Epithelial cell of proximal tubule (primary cell): ENCODE measurements at regions not wholly inside any gene's neighbourhood (a gene's known extent, or its start where the extent isn't known, plus 50 kb on each side); places are given as distances from the start of the nearest gene placed in this dataset.

Experiments
- DNase-seq: peaks from one replicate; pipeline ENCODE4 v3.0.0-alpha.2; 2011; ENCODE audit warnings: low read depth
- H3K4me3 ChIP-seq: 2 replicates; pipeline ENCODE4 v1.5.1; 2011; ENCODE audit warnings: low read depth, mild to moderate bottlenecking, low read length
- CTCF ChIP-seq: conservative IDR thresholded peaks from 2 replicates; pipeline ENCODE4 v1.5.1; 2012; ENCODE audit warnings: low read depth, mild to moderate bottlenecking, low read length

- TF ChIP-seq CTCF = no peak
- no peak for DNase-seq
- H3K4me3 ChIP-seq = no peak overlapping the region
Observed at GRCh38 chr3:164488893-164489292, 589.4 kb downstream of the SI start.

DNA sequence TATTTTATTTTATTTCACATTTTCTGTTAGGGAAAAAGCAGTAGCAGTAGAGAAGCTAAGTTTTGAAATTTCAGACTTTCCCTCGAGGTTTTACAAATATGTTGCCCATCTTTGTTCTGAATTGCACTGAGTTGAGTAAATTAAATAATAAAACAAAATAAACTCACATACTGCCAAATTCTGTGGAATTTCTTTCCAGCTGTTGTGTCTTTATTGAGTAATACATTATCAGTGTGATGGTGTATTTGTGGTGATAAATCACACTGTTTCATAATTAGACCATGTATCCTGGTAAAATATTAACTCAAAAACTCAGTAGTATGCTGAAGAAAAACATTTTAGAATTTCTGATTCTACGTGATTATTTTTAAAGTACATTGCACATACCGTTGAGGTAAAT is 592.1 kb downstream of the SI start:
- DNase-seq = no peak
- H3K4me3 ChIP-seq = no peak overlapping the region
- TF ChIP-seq CTCF = no peak

- DNase-seq = no peak
- TF ChIP-seq CTCF = no peak
- no peak overlapping the region for H3K4me3 ChIP-seq
Observed at GRCh38 chr3:164479978-164480377, 598.3 kb downstream of the SI start.

- no peak for DNase-seq
- H3K4me3 ChIP-seq = no peak overlapping the region
- TF ChIP-seq CTCF = no peak
Observed at GRCh38 chr3:164479406-164479805, 598.9 kb downstream of the SI start.

DNA sequence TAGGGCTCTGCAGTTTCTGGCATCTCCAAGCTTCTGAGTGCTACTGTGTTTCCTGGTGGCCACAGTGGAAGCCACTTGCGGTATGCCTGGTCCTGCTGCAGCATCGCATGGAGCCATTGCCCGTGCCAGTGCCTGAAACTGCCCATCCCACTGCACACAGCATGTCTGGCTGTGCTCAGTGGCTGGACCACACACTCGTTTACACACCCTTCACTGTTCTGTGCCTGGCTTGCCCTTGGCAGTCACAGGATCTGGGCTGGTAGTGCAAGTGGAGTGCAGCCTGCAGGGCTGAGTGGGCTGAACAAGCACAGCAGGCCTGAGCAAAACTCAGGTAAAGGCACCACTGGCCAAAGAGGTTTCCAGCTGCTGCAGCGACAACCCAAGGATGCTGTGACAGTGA is 600.0 kb downstream of the SI start:
- no peak overlapping the region for H3K4me3 ChIP-seq
- DNase-seq = no peak
- no peak for TF ChIP-seq CTCF

GRCh38 chr3:164477403-164477802 is 600.9 kb downstream of the SI start:
- DNase-seq = no peak
- no peak for TF ChIP-seq CTCF
- H3K4me3 ChIP-seq = no peak overlapping the region

- no peak for TF ChIP-seq CTCF
- DNase-seq = no peak
- H3K4me3 ChIP-seq = no peak overlapping the region
Observed at GRCh38 chr3:164476631-164477030, 601.7 kb downstream of the SI start.
